GM10266 (cell line): ENCODE measurements at regions not wholly inside any gene's neighbourhood (a gene's known extent, or its start where the extent isn't known, plus 50 kb on each side); places are given as distances from the start of the nearest gene placed in this dataset.

Source experiments
- DNase-seq: peaks from one replicate; pipeline ENCODE4 v3.0.0; 2012; ENCODE audit errors: extremely low spot score
- TF ChIP-seq, protein P1 (sequence below): IDR thresholded peaks from 2 replicates; pipeline ENCODE4 v1.5.1; 2012; ENCODE audit warnings: mild to moderate bottlenecking, low read depth; ENCODE audit not compliant: control insufficient read depth, insufficient read depth; ENCODE audit errors: missing control alignments

DNA sequence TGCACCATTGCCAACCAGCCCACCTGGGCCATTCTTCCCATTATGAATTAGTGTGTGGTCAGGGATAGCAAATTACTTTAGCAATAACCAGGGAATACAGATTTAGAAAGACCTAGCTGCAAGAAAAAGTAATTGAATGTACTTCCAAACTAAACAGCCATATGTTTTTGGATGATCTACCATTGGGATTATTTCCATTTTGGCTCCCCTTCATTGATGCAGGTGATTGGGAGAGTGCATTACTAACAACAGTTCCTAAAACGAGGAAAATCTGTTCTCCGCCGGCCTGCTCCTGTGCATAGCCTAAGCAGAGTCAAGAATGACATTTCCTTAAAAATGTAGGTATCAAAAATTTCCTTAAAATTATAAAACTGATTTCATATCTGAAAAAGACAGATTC, 58.5 kb downstream of the MAIP1 start:
- DNase-seq: no peak
- TF ChIP-seq, protein P1, sequence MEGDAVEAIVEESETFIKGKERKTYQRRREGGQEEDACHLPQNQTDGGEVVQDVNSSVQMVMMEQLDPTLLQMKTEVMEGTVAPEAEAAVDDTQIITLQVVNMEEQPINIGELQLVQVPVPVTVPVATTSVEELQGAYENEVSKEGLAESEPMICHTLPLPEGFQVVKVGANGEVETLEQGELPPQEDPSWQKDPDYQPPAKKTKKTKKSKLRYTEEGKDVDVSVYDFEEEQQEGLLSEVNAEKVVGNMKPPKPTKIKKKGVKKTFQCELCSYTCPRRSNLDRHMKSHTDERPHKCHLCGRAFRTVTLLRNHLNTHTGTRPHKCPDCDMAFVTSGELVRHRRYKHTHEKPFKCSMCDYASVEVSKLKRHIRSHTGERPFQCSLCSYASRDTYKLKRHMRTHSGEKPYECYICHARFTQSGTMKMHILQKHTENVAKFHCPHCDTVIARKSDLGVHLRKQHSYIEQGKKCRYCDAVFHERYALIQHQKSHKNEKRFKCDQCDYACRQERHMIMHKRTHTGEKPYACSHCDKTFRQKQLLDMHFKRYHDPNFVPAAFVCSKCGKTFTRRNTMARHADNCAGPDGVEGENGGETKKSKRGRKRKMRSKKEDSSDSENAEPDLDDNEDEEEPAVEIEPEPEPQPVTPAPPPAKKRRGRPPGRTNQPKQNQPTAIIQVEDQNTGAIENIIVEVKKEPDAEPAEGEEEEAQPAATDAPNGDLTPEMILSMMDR: no peak

DNA sequence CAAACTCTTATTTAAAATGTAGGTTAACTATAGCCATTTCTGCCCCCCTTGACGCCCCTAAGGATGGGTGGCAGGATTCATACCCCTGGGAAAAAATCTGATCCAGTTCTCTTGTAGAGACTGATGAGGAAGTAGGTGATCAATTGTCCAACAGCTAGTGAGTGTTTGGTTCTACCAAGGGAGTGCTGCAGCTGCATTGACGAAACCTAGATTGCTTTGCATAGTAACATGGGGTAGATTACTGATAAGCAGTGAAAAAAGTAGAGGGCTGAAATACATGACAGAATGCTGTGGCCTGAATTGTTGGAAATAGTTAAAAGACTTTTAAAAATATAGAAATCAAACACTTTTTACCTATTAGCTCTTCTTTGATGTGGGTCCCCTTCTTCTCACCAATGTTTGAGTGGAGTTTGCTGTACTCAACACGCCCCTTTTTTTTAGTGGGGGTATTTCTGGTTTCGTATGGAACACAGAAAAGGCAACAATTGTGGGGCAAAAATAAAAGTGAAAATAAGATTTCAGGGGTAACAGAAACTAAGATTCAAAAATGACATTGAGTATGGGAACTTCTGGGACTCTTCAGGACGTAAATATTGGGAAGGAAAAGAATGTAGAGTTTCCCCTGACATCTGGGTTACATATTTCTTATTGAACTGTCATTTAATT, 66.2 kb downstream of the MAIP1 start:
- TF ChIP-seq, protein P1: no peak
- DNase-seq: no peak

DNA sequence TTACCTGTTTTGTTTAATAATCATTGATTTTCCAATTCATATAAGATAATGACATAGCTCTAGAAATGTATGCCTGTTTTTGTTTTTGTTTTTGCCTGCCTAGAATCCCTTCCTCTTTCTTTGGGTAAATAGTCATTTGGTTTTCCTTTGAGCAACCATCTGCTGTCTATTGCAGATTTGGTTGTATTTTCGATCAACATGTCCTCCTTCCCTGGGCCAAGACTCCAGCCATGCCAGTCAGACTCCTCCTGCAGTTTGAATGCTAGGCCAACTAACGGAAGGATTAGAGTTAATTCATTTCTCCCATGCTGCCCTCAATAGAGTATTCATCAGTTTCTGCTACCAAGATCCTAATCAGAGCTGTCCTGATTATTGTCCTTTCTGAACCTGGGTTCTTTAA, 67.1 kb downstream of the MAIP1 start:
- TF ChIP-seq, protein P1: no peak
- no peak for DNase-seq

DNA sequence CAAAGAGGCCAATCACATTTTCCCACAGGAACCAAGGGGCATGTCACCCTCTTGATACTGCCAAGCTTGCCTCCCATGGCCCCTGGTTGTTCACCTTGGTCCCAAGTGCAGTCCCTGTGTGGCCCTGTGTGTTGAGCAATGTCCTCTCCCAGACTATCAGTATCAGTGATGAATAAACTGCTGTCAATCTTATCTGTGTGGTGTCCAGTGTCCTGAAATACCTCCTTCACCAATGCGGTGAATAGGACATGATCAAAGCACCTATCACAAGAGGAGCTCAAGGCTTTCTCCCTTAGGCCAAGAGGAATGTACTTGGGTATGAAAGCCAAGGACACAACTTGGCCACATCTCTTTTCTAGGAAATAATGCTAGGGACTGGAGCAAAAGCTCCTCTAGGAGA, 68.2 kb downstream of the MAIP1 start:
- TF ChIP-seq, protein P1: no peak
- no peak for DNase-seq

DNA sequence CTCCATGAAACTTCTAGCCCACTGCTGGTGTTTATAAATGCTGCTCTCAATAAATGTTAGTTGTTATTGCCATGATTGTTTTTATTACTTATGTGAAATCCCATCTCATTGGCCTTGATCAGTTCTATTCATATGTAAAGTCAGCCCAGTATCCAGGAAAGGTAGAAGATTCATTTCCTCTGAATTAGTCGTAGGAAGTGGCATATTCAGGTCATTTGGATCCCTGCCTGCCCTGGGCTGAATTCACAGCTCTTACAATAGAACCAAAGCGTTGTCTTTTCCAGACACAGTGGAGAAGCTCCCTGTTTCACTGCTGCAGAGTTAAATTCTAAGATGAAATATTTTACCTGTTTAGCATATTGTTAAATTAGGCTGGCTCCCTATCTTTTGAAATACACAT, 70.3 kb downstream of the MAIP1 start:
- TF ChIP-seq, protein P1: no peak
- DNase-seq: no peak

DNA sequence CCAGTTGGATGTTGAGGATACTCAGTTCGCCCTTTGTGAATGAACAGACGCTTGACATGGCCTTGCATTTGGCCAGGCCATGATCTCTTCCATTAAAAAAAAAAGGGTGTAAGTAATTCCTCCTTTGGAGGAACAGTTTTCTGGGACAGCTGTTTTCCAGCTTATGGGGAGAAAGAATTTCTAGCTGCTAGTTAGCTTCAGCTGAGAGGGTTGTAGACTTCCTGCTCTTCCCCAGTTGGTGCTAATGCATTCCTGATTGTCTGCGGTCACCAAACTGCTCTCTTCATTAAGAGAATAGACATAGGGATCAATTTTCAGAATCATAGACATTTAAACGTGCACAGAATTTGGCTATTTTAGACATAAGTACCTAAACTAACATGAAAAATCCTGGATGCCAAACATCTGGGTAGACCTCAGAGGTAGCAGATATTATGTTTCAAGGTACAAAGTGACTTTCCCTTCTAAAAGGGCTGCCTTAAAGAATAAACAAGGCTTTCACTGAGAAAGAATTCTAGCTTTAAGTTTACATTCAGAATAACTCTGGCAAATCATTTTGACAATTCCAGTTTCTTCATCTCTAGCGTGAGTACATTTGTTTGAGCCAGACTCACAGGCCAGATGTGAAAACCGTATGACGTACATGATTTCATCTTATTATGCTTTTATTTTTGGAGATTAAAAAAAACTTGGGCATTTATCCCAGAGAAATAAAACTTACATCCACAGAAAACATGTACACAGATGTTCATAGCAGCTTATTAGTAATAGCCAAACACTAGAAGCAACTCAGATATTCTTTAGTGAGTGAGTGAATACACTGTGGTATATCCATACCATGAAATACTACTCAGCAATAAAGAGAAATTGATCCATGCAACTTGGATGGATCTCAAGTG, 71.2 kb downstream of the MAIP1 start:
- TF ChIP-seq, protein P1: no peak
- no peak for DNase-seq

DNA sequence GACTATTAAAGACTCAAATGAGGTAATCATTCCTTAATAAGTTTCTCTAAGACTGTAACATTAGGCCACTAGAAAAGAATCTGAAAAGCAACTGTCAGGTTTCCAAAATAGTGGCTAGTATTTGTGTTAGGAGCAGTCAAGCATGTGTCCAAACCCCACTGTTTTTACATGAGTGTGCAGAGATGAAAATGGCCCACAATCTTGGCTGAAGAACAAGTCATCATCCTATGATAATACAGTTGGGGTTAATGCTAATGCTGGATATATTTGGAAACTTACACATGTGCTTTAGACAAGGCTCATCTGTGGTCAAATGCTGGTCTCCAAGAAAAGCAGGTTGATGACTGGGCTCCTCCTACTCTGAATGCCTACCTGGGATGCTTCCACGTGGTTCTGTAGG, 73.6 kb downstream of the MAIP1 start:
- TF ChIP-seq, protein P1: no peak
- no peak for DNase-seq
